PFSK-1 (cell line): ENCODE measurements at regions not wholly inside any gene's neighbourhood (a gene's known extent, or its start where the extent isn't known, plus 50 kb on each side); places are given as distances from the start of the nearest gene placed in this dataset.

Experiments
- FOXP2 ChIP-seq: optimal IDR thresholded peaks from 2 replicates; pipeline ENCODE3; 2011; ENCODE audit warnings: borderline replicate concordance, control low read depth, inconsistent platforms; ENCODE audit not compliant: insufficient read depth; ENCODE audit errors: extremely low read length, extremely low read depth
- POLR2AphosphoS5 ChIP-seq: IDR thresholded peaks from 2 replicates; pipeline ENCODE4 v1.6.1; 2012; ENCODE audit warnings: low read depth, mild to moderate bottlenecking, control low read depth, low read length, moderate library complexity
- SIN3A ChIP-seq: IDR thresholded peaks from 2 replicates; pipeline ENCODE4 v1.6.1; 2012; ENCODE audit warnings: mild to moderate bottlenecking, low read length, moderate library complexity, borderline replicate concordance; ENCODE audit not compliant: insufficient read depth
- TAF1 ChIP-seq: IDR thresholded peaks from 2 replicates; pipeline ENCODE4 v1.6.1; 2012; ENCODE audit warnings: low read length, control low read depth, borderline replicate concordance; ENCODE audit not compliant: insufficient read depth
- TF ChIP-seq, protein P1 (sequence below), 2 experiments: IDR thresholded peaks; 2 replicates each; pipeline versions ENCODE4 v1.6.1 to v1.8.0; 2011 to 2012; ENCODE audit warnings: low read depth in 2 of 2, low read length in 2 of 2, control low read depth in 1 of 2, inconsistent platforms in 1 of 2, mild to moderate bottlenecking in 1 of 2, moderate library complexity in 1 of 2; ENCODE audit not compliant: insufficient read depth in 1 of 2

DNA sequence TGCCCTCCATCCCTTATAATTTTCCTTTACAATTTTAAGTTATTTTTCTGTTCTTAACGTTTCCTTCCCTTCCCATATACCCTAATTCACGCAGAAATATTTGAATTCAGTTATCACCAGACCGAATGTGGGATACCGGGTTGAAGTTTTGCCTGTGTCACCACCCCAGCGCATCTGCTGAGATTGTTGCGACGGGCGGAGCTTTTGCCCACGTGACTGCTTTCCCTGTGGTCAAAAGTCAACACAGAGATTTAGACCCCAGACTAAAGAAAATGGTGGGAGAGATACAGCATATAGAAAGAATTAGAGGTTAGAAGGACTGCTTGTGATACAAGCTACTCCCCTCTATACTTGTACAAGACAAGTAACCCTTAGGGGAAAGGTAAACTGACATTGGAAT lies 326.4 kb upstream of the CTNND2 start:
- TF ChIP-seq, protein P1, sequence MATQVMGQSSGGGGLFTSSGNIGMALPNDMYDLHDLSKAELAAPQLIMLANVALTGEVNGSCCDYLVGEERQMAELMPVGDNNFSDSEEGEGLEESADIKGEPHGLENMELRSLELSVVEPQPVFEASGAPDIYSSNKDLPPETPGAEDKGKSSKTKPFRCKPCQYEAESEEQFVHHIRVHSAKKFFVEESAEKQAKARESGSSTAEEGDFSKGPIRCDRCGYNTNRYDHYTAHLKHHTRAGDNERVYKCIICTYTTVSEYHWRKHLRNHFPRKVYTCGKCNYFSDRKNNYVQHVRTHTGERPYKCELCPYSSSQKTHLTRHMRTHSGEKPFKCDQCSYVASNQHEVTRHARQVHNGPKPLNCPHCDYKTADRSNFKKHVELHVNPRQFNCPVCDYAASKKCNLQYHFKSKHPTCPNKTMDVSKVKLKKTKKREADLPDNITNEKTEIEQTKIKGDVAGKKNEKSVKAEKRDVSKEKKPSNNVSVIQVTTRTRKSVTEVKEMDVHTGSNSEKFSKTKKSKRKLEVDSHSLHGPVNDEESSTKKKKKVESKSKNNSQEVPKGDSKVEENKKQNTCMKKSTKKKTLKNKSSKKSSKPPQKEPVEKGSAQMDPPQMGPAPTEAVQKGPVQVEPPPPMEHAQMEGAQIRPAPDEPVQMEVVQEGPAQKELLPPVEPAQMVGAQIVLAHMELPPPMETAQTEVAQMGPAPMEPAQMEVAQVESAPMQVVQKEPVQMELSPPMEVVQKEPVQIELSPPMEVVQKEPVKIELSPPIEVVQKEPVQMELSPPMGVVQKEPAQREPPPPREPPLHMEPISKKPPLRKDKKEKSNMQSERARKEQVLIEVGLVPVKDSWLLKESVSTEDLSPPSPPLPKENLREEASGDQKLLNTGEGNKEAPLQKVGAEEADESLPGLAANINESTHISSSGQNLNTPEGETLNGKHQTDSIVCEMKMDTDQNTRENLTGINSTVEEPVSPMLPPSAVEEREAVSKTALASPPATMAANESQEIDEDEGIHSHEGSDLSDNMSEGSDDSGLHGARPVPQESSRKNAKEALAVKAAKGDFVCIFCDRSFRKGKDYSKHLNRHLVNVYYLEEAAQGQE (IDR thresholded peaks at IDR 0.05; ENCODE audit: insufficient read depth in 1 of 2, low read depth in 2 of 2, low read length in 2 of 2), result no peak
- TF ChIP-seq FOXP2, result no peak
- no peak for TF ChIP-seq POLR2AphosphoS5
- no peak for TF ChIP-seq TAF1
- TF ChIP-seq SIN3A, result no peak

DNA sequence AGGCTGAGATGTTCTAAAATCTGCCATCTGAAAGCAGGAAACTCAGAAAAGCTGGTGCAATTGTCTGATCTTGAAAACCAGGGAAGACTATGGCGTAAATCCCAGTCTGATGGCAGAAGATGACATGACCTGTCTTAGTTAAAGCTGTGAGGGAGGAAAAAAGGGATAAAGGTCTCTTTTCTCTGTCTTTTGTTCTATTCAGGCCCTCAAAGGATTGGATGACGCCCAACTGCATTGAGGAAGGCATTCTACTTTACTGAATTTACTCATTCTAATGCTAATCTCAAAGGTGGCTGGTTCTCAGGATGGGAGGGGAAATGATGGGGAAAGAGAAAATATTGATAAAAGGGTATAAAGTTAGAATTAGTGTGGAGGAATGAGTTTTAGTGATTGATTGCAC lies 312.8 kb upstream of the CTNND2 start:
- TF ChIP-seq FOXP2 (no peak), TAF1 (no peak), POLR2AphosphoS5 (no peak), SIN3A (no peak)
- TF ChIP-seq, protein P1 (IDR thresholded peaks at IDR 0.05; ENCODE audit: insufficient read depth in 1 of 2, low read depth in 2 of 2, low read length in 2 of 2), result no peak

DNA sequence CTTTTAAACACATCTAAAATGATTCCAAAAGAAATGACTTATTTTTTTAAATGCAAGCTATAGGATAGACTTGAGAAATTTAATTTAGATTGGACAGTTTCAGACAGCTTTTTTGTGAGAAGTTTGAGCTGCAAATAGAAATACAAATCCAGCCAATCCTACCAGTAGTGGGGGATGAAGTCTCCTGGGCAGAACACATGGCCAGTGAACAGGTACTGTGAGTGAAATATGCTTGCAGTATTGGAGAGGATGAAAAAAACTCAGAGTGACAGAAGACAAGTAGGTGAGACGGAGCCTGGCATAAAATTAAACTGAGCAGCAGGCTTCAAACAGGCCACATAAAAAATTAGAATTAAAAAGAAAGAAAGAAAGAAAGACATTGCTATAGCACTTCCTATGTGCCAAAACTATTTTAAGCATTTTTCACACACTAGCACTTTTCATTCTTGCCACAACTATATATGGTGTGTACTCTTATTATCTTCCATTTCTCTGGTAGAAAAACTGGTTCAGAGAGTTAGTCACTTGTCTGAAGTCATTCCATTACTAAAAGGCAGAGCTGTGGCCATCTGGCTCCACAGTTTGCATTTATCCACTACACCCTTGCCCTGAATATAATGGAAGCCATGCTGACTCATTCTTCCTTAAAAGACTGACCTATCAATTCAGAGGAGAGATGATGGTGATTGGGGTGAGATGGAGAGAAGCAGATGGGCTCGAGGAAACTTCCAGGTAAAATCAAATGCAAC lies 310.2 kb upstream of the CTNND2 start:
- TF ChIP-seq SIN3A, result no peak
- TF ChIP-seq POLR2AphosphoS5, result no peak
- TF ChIP-seq, protein P1 (IDR thresholded peaks at IDR 0.05; ENCODE audit: insufficient read depth in 1 of 2, low read depth in 2 of 2, low read length in 2 of 2), result no peak
- TF ChIP-seq TAF1, result no peak
- TF ChIP-seq FOXP2, result no peak

DNA sequence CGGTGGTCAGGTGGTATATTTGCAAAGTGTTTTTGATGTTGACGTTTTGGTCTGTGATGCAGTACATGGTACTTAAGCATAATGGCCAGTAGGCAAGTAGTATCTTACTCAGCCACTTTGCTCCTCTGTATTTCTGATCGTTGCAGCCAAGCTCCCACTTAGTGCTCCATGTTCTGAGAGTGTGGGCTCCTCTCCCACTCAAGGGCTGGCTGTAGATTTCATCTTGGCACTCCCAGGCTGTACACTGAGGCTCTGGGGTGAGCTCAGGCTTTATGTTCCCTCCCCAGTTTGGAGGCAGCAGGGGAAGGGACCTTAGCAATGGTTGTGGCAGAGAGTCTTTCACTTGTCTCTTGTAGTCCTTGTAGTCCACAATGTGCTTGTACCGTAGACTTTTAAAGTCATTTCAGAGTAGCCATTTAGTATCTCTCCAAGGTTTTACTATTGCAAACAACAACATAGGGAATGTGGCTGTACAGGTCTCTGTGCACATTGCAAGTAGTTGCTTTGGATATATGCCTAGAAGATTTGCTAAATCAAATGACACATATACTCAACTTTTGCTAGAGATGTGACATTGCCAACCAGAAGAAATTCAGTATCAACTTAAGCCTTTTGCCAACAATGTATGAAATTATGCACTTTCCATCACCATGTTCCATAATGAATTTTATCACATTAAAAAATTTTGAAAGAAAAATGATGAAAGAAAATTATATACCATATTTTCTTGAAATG lies 304.3 kb upstream of the CTNND2 start:
- no peak for TF ChIP-seq POLR2AphosphoS5
- TF ChIP-seq FOXP2, result no peak
- no peak for TF ChIP-seq TAF1
- TF ChIP-seq, protein P1 (IDR thresholded peaks at IDR 0.05; ENCODE audit: insufficient read depth in 1 of 2, low read depth in 2 of 2, low read length in 2 of 2), result no peak
- no peak for TF ChIP-seq SIN3A
